GM18870 (cell line): ENCODE measurements at regions not wholly inside any gene's neighbourhood (a gene's known extent, or its start where the extent isn't known, plus 50 kb on each side); places are given as distances from the start of the nearest gene placed in this dataset.
"Not testable (repeated sequence)": the region's sequence is repeated elsewhere in the genome, so short reads cannot be mapped to it uniquely, and the experiment has no call there.

Experiments
- ATAC-seq: cut with Tn5 transposase; IDR thresholded peaks from one replicate; pipeline ENCODE4 v1.9.1; 2021; ENCODE audit warnings: moderate library complexity; ENCODE audit not compliant: unreplicated experiment

DNA sequence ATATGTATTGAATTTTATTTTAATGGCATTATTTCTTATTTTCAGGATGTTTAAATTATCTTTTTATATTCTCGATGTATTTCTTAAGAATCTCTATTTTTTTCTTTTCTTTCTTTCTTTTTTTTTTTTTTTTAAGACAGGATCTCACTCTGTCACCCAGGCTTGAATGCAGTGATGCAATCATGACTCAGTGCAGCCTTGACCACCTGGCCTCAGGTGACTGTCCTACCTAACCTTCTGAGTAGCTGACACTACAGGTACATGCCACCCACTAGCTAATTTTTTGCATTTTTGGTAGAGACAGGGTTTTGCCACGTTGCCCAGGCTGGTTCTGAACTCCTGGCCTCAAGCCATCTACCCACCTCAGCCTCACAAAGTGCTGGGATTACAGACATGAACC lies 143.8 kb upstream of the LAMA2 start:
- ATAC-seq: no peak

DNA sequence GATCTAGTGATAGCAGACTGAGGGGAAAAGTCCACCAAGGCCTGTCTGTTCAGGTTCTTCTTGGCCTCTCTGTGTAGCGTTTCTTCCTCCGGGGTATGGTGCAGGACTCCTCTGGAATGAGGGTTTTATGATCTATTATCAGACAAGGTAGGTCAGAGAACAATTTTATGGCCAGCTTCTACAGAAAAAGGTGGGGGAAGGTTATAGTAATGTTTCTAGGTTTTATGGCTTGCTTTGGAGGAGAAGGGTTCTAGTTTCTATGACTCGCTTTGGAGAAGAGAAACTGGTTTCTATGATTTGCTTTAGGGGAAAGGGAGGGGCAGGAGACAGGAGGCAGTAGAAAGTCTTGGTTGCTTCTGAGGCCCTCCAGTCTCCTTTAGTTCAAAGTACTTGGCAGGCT lies 144.8 kb upstream of the LAMA2 start:
- peak; percentile 83 for ATAC-seq

DNA sequence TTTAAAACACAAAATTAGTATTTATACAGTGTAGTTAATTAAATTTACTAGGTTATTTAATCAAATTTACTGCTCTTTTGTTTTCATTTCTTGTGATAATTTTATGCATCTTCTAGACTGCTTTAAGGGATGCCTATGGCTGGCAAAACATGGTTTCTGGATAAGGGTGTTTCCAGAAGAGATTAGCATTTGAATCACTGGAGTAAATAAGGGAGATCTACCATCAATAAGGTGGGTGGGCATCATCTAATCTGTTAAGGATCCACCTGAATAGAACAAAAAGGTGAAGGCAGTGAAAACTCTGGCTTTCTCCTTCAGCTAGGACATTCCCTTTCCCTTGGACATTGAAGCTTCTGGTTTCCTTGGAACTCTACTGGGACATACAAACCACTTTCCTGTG lies 146.2 kb upstream of the LAMA2 start:
- ATAC-seq: no peak

DNA sequence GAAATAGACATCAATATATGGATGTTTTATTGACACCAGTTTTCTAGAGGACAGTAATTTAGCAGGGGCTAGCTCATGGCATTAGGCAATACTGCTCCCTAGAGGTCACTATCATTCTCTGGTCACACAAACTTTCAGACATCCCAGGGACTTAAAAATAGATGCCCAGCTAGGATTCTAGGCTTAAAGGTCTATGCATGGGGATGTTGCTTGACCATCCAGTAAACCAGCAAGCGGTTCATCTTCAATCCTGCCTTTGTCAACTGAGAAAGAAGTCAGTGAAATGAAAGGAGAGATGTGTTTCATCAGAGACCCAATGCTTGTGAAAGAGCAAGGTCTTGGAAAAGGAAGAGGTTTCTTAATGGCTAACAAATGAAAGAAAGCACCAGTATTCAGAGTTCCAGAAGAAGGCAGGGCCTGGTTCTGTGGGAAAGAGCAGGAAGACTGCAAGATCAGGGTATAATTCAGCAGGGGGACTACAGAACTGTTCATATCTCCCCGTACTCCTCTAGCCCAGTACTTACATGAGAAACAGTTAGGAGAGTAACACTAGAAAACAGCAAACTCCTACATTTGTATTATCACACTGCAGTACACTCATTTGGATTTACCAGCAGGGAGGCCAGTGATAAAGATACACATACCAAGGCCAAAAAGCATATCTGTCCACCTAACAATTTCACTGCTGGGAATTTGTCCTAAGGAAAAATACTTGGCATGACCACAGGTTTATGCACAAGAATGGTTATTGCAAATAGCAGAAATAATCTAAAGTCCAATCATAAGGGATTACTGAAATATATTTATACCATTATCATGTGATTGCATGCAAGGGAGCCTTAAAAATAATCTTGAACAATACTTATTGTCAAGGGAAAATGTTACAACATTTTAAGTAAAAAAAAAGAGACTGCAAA lies 151.4 kb upstream of the LAMA2 start:
- no peak for ATAC-seq

DNA sequence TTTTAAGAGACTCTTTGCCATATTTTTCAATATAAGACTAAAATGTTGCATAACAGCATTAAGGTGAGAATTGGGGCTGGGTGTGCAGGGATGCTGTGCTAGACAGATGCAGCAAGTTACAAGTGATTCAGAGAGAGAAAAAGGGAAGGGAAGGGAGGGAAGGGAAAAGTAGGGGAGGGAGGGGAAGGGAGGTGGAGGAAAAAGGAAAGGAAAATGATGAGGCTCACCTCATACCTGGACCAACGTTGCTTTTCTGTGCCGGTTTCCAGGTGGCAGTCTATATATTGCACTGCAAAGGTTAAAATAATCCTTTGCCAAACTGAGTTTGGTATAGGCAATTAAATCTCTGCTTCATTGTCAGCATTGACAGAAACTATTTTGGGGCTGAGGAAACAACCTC lies 155.4 kb upstream of the LAMA2 start:
- no peak for ATAC-seq

DNA sequence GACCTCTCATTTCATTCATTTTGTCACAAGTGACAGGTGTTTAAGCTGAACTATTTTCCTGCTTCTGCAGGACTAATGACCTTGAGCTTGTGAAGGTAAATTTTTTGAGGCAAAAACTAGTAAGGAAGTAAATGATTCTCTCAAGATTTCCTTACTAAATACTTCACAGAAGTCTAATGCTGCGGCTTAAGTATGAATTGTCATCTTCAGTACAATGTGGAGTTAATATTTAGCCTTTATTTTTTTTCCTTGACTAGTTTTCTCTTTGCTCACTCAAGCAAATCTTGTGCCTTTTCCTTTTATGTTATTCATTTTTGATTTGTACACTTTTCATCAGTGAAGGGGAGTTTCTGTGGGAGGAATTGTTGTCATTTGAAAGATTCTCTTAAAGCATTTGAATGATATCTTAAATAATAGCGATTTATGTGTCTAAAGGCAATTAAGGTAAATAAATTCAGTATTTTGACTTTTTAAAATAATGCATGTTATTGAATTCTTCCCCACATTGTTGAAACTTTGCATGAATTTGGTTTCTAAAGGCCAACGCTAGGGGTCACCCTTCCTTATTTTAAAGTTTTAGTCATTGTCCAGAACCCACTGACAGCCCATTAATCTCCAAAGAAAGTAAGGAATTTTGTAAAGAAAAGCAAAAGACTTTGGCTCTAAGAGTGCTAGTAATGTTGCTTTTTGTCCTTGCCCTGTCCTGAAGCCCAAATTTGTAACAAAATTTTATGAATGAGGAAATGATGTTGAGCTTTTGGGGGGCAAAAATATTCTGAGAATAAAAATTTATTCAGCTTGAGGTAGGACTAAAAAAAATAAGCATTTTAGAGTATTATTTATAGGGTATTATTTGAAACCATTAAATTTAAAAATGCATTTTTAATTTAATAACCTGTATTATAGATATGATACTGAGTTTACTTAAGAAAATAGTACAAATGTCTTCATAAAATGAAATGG lies 157.4 kb upstream of the LAMA2 start:
- no peak for ATAC-seq

DNA sequence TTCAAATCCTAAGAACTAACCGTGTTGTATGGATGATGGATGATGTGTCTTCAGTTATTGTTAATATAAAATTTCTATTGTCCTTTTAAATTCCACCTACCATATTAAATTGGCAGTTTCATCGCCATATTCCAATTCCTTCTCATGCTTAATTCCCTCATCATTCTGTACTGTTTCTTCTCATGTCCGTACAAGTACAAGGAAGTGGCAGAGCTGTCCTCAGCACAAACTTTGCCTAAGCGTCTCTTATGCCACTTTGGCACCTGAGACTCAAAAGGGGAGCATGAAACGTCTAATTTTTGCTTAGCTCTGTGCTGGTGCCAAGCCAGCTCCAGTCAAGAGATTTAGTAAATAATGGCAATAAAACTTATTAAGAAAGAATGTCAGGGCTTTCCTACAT lies 158.2 kb upstream of the LAMA2 start:
- ATAC-seq: no peak

DNA sequence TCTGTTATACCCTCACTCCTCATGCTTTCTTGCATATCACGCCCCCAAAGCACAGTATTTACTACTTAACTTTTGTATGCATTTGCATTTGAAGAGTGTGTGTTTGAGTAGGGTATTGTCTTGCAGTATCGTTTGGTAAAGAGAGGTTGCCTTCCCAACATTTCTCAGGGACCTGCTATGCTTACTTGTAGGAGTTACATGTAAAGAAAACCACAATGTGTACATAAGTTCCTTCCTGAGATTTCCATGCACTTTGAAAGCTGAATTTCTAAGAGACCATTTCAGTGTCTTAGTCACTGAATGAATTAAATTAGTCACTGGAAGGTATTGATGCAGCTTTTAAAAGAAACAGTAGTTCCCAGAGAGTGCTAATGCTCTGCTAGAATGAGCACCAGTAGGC lies 159.3 kb upstream of the LAMA2 start:
- ATAC-seq: no peak

DNA sequence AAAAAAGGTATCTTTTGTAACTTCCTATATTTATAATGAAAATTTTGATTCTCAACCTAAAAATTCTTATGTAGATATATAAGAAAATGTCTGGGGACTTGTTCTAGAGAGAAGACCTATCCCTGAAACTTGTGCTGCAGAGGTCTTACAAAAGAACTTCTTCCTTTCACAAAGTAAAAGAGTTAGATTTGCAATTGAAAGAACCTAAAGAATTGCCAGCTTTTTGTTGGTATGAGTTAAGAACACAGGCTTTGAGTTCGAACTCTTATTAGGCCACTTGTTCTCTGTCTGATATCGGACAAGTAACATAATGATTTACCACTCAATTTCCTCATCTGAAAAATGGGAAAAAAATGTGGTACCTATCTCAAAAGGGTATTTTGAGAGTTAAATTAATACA lies 162.0 kb upstream of the LAMA2 start:
- no peak for ATAC-seq

DNA sequence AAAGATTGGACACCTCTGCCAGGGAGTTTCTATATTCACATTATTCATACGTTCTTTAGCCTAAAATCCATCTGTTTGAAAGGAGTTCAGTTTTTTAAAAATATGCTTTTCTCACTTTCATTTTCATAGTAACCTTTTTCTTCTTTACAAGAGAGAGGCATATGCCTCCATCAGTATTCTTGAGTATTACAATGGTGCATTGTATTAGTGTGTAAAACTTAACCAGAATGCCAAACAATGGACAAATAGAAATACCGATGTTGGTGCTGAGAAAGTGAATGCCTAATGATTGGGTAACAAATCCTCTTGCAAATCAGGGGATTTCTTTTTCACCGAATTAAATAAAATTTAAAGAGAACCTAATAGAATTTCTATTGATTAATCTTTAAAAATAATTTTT lies 163.2 kb upstream of the LAMA2 start:
- ATAC-seq: no peak

DNA sequence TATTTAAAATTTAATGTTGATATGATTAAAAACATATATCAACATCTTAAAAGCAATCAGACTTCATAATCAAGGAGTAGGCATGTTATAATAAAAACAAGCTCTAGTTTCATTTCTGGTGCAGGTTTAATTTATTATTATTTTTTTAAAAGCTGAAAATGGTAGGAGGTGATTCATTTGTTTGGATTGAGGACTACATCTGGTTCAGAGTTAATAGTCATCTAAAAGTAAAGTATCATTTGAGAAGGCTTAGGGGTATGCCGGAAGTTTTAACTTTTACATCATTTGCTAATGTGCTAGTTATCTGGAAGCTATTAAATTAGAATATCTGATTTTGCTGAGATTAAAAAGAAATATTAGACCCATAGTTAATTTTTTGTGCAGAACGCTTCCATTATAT lies 169.5 kb upstream of the LAMA2 start:
- ATAC-seq: no peak

DNA sequence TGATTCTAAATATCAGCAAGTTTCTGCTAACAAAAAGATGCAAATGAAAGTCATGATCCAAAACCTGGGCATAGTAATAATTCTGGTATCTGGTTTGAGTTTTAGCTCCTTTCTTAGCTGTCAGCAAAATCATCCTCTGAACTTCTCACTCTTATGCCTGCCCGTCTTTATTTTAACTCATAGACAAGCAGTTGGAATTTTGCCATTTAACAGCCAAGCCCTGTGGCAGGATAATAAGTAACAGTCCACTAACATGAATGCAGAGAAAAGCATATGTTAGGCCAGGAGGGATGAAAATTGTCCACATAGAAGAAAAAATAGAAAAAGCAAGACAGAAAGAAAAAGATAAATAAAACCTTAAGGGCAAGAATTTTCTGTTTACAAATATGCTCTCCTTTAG lies 170.0 kb upstream of the LAMA2 start:
- no peak for ATAC-seq

DNA sequence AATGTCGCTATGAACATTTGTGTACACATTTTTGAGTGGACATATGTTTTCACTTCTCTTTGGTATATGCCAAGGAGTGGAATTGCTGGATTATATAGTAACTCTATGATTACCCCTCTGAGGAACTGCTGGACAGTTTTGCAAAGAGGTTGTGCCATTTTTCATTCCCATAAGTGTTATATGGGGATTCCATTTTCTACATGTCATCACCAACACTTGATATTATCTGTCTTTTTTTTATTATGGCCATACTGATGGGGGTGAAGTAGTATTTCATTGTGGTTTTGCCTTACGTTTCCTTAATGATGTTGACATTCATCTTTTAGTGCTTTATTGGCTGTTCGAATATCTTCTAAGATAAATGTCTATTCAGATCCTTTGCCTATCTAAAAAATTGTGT lies 171.8 kb upstream of the LAMA2 start:
- ATAC-seq: no peak

DNA sequence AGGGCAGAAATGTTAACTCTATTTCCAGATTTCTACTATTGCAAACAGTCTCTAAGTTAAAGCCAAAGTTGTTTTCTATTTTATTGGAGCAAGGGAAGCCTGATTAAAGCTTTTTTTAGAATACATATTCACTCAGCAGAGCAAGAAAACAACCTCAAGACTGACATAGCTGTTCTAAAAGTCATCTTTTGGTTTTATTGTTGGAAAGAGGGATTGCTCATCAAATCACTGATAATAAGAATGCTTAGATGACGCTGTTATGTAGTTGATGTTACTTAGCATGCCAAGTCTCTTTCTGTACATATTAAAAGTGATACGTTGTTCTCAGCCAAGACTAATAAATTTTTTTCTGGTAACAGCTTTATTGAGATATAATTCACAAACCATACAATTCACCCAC lies 172.6 kb upstream of the LAMA2 start:
- ATAC-seq: no peak

DNA sequence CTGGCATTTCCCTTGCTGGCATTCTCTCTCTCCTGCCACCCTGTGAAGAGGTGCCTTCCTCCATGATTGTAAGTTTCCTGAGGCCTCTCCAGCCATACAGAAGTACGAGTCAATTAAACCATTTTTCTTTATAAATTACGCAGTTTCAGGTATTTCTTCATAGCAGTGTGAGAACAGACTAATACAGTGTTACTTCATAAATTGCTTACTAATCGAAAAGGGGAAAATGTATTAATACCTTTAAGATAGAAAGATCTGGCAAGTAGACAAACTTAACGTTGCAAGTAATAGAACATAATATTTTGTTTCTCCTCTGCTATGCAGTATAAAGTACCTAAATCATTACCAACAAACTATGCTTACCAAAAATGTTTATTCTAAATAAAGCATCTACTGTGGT lies 178.3 kb upstream of the LAMA2 start:
- no peak for ATAC-seq

DNA sequence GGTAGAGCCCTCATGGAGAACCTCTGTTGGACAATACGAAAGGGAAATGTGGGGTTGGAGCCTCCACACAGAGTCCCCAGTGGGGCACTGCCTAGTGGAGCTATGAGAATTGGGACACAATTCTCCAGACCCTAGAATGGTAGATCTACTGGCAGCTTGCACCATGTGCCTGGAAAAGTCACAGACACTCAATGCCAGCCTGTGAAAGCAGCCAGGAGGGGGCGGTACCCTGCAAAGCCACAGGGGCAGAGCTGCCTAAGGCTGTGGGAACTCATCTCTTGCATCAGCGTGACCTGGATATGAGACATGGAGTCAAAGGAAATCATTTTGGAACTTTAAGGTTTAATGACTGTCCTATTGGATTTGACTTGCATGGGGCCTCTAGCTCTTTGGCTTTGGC lies 179.1 kb upstream of the LAMA2 start:
- not testable (repeated sequence) for ATAC-seq

DNA sequence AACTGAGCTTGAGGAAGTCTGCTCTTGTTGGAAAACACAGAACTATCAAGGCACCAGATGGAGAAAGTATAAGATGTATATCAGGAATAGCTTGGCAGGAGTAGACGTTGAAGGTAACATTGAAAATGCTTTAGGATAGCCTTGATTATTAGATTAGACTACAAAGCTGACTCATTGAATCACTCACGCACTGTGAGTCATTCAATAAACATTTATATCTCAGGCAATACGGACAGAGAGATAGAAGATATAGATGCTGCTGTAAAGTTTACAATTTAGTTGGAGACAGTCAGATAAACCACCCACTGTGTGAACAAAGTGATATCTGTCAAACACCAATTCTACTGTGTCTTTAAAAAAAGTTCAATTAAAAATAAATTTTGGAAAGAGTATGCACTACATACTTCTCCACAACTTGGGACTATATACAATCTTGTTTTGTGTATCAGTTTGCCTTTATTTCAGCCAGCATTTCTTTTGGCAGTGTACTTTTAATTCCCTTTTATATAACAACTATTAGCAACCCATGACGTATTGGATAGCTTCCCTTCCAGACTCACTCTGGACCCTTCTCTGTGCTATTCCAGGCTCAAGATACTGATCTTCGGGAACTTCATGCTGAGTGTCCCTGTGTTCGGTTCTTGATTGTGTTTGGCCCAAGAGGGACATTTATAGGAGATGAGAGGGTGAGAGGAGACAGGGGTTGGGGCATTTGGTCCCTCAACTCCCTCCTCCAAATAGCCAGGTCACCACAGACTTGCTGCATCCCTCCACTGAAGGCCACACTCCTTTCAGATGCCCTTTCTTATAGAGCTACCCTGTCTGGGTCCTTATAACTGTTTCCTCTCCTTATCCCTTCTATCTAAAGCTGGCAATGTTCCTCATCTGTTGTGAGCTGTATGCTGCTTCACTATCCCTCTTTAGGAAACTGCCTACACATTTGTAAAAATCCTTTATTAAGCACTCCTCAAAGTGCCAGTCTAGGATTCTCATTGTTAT lies 176.6 kb upstream of the PTPRK start:
- ATAC-seq: no peak

DNA sequence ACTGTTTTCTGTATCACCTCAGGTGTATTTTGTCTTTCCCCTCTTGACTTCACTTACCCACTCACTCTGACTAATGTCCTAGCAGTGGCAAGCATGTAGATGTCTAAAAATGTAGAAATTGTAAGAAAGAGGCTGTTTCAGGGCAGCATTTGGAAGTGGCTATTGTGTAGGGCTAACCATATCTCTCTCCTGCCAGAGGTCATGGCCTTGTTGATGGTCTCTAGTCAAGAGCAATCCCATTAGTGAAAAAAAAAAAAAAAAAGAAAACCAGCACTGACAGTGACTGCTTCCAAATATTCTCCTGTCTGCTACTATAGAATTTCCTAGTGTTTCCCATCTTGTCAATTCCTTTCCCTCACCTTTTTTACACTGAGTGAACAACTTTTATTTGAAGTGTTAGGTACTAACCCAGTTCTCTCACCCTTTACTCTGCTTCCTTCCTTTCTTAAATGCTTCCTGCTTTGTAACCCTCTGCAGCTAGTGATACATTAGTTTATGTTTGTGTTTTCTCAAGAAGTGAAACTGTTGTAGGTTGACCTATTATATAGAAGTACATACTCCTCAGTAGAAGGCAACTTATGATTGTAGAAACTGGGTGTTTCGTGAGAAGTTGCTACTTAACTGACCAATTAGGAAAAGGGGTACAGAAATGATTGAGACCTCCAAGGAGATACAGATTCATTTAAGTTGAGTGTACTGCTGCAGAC lies 174.1 kb upstream of the PTPRK start:
- ATAC-seq: peak; percentile 98

DNA sequence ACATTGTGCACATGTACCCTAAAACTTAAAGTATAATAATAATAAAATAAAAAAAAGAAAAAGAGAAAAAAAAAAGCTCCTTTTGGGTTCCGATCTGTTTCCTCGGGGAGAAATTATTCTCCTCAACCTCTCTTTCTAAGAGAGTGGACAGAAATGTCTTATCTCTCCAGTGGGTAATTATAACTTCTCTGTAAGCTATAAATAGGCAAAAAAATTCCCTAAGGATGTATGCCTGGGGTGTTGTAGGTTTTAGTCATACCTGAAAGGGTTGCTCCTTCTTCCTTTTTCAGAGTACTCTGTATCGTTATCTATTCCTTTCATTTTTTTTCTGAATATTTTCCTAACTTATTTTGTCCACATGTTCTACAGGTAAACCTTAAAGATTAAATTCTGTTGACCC lies 169.7 kb upstream of the PTPRK start:
- ATAC-seq: no peak

DNA sequence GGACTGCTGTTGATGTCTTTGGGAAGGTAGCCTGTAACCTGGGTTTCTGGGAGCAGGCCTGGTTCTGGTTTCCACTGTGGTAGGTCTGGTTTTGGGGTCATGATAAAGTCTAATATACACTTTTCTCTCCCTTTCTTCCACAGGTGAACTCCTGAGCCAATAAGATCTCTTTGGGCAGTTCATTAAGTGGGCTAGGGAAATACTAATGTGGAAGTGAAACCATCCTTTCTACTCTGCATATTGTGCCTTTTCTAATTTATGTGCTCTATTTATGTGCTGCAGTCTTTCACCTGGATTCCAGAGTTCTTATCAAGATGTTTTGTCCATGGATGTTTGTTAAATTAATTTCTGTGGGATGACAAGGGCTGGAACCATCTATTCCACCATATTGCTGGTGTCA lies 165.7 kb upstream of the PTPRK start:
- peak; percentile 56 for ATAC-seq
